GM12875 (cell line): ENCODE measurements at regions not wholly inside any gene's neighbourhood (a gene's known extent, or its start where the extent isn't known, plus 50 kb on each side); places are given as distances from the start of the nearest gene placed in this dataset.
"Not testable (repeated sequence)": the region's sequence is repeated elsewhere in the genome, so short reads cannot be mapped to it uniquely, and the experiment has no call there.

Experiments
- H3K4me3 ChIP-seq: one replicate; pipeline ENCODE4 v1.5.1; 2011; ENCODE audit warnings: low read depth, low read length, control low read depth
- TF ChIP-seq, protein P1 (sequence below): IDR thresholded peaks from 2 replicates; pipeline ENCODE4 v1.5.1; 2011; ENCODE audit warnings: low read depth, mild to moderate bottlenecking, control low read depth, inconsistent platforms, low read length, moderate library complexity, borderline replicate concordance; ENCODE audit not compliant: insufficient read depth

- no peak overlapping the region for H3K4me3 ChIP-seq
- TF ChIP-seq, protein P1, sequence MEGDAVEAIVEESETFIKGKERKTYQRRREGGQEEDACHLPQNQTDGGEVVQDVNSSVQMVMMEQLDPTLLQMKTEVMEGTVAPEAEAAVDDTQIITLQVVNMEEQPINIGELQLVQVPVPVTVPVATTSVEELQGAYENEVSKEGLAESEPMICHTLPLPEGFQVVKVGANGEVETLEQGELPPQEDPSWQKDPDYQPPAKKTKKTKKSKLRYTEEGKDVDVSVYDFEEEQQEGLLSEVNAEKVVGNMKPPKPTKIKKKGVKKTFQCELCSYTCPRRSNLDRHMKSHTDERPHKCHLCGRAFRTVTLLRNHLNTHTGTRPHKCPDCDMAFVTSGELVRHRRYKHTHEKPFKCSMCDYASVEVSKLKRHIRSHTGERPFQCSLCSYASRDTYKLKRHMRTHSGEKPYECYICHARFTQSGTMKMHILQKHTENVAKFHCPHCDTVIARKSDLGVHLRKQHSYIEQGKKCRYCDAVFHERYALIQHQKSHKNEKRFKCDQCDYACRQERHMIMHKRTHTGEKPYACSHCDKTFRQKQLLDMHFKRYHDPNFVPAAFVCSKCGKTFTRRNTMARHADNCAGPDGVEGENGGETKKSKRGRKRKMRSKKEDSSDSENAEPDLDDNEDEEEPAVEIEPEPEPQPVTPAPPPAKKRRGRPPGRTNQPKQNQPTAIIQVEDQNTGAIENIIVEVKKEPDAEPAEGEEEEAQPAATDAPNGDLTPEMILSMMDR, result no peak
Measured at GRCh38 chr20:41690702-41691101, 72.5 kb upstream of the CHD6 start.

DNA sequence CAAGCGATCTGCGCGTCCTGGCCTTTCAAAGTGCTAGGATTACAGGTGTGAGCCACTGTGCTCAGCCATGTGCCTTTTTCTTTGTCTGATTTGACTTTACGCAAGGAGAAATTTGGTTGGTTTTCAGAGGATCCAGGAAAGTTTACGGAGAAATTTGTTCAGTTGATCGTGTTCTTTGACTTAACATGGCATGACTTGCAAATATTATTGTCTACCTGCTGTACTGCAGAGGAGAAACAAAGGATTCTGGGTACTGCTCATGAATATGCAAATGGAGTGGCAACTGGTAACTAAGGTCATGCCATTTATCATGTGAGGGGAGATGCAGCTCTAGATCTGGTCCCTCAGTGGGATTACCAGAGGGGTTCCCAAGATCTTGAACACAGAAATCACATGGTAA lies 68.8 kb upstream of the CHD6 start:
- H3K4me3 ChIP-seq, result no peak overlapping the region
- TF ChIP-seq, protein P1, result no peak

- not testable (repeated sequence) for H3K4me3 ChIP-seq
Measured at GRCh38 chr20:41685145-41685544, 67.0 kb upstream of the CHD6 start.

- TF ChIP-seq, protein P1, result no peak
Measured at GRCh38 chr20:41678799-41679198, 60.6 kb upstream of the CHD6 start.

DNA sequence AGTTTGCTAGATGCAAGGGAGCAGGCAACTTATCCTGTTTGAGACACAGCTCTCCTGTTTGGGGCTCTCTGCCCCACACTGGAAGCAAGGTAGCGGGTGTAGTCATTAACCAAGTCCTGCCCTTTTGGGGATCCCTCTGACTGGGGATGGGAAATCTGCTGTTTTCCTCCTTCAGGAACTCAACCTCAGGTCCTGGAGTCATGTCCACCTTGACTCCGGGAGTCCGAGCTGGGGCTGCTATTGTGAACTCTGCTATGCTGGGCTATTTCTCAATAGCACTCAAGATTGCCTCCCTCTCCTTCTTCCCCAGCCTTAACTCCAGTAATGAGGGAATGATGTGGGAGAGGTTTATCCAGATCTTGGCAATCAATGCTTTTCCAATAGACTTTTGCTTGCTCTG lies 54.1 kb upstream of the CHD6 start:
- no peak overlapping the region for H3K4me3 ChIP-seq
- TF ChIP-seq, protein P1, result no peak

More at GRCh38 chr20:41678799-41679198, 60.6 kb upstream of the CHD6 start:
- no peak overlapping the region for H3K4me3 ChIP-seq

DNA sequence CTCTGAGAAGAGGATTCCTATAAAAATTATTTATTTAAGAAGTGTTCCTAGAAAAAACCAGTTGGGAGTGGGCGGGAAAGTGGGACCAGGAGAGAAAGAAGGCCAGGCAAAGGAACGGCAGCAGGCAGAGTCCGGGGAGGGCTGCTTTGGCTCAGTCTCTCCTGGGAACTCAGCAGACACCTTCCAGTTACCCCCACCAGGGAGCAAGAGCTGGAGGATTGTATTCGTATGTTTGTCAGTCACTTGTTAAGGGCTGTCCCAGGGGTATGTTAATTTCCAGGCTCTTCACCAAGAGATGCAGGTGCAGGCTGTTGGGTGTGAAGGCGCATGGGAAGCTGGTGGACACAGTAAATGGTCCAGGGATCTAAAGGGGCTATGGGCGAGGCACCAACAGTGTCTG lies 53.0 kb upstream of the CHD6 start:
- H3K4me3 ChIP-seq, result no peak overlapping the region
- TF ChIP-seq, protein P1, result no peak

DNA sequence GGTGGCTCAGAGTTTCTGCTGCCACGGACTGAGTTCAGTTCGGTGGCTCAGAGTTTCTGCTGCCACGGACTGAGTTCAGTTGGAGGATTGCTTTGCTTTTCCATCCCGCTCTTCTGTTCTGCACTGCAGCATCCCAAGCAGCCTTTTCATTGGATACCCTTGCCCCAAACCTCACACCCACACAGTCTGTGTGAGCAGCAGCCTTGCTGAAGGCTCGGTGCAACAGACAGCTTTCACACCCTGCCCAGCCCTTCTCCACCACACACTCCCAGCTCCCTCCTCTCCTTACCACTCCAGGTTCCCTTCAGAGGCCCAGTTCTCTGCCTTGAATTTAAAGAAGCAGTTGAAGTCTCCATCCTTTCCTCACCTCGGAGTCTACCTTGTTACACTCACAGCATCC lies 52.5 kb upstream of the CHD6 start:
- H3K4me3 ChIP-seq, result no peak overlapping the region

More for the DNA sequence above, 52.5 kb upstream of the CHD6 start:
- TF ChIP-seq, protein P1, result no peak
